Activated CD4-positive, alpha-beta T cell treated with anti-CD3 and anti-CD28 coated beads for 36 hours (primary cell): ENCODE measurements at regions not wholly inside any gene's neighbourhood (a gene's known extent, or its start where the extent isn't known, plus 50 kb on each side); places are given as distances from the start of the nearest gene placed in this dataset.

Experiments
- ATAC-seq: fragments of 200-7000 bp; cut with Tn5 transposase; one replicate; pipeline ENCODE4 v1.10.0; 2021; ENCODE audit warnings: mild to moderate bottlenecking, moderate library complexity
- CTCF ChIA-PET: fragments of 350-600 bp; sonication (Branson Sonifier 250); formaldehyde crosslinking; loops from one replicate; lab custom pipeline; 2021; ENCODE audit warnings: antibody characterized with exemption; lab: Charles Lee
- POLR2A ChIA-PET: fragments of 350-600 bp; sonication (Branson Sonifier 250); formaldehyde crosslinking; loops from one replicate; lab custom pipeline; 2021; ENCODE audit warnings: antibody characterized with exemption, inconsistent platforms; lab: Charles Lee
- DNase-seq: peaks from one replicate; pipeline ENCODE4 v3.0.0-alpha.2; 2020
- H3K27ac Mint-ChIP-seq: one replicate; pipeline ENCODE4 v1.8.0; 2021; ENCODE audit warnings: mixed read lengths
- H3K27me3 Mint-ChIP-seq: one replicate; pipeline ENCODE4 v1.8.0; 2021; ENCODE audit warnings: mixed read lengths
- H3K36me3 Mint-ChIP-seq: one replicate; pipeline ENCODE4 v1.8.0; 2021; ENCODE audit warnings: low read depth, mixed read lengths
- H3K4me1 Mint-ChIP-seq: one replicate; pipeline ENCODE4 v1.8.0; 2021; ENCODE audit warnings: mixed read lengths
- H3K4me3 Mint-ChIP-seq: one replicate; pipeline ENCODE4 v1.8.0; 2021; ENCODE audit warnings: mild to moderate bottlenecking, moderate library complexity, mixed read lengths
- H3K9me3 Mint-ChIP-seq: one replicate; pipeline ENCODE4 v1.8.0; 2021; ENCODE audit warnings: low read depth, mixed read lengths
- intact Hi-C, 2 experiments: fragments of 100-400 bp; cut with DNase I in 1 of 2; cut with micrococcal nuclease in 1 of 2; formaldehyde crosslinking; loops; one replicate each; pipeline versions ENCODE4 v1.14.2 to v1.15.1; 2022 to 2024; cut with DNase I, micrococcal nuclease

GRCh38 chr16:35352431-35352830 lies 1893.0 kb downstream of the TP53TG3F start:
- POLR2A ChIA-PET, result no interaction called here
- Mint-ChIP-seq H3K36me3 (no peaks in the 10 kb centered on the region), H3K27me3 (no peaks in the 10 kb centered on the region), H3K4me3 (no peak overlapping the region), H3K27ac (no peak overlapping the region), H3K9me3 (peaks cover 11% of the 10 kb centered on the region), H3K4me1 (no peaks in the 10 kb centered on the region)
- CTCF ChIA-PET, result no interaction called here
- intact Hi-C loops, result no loop called here
- ATAC-seq, result no peak
- DNase-seq, result no peak

GRCh38 chr16:35363510-35363909 lies 1904.1 kb downstream of the TP53TG3F start:
- ATAC-seq (no peak), DNase-seq (no peak)
- peaks cover 36% of the 10 kb centered on the region for H3K9me3 Mint-ChIP-seq
- H3K4me1 Mint-ChIP-seq, result no peaks in the 10 kb centered on the region
- ChIA-PET POLR2A (no interaction called here), CTCF (no interaction called here)
- no peak overlapping the region for H3K27ac Mint-ChIP-seq
- H3K4me3 Mint-ChIP-seq, result no peak overlapping the region
- H3K27me3 Mint-ChIP-seq, result no peaks in the 10 kb centered on the region
- no peaks in the 10 kb centered on the region for H3K36me3 Mint-ChIP-seq
- intact Hi-C loops, result no loop called here

GRCh38 chr16:35364263-35364662 lies 1904.9 kb downstream of the TP53TG3F start:
- H3K36me3 Mint-ChIP-seq, result no peaks in the 10 kb centered on the region
- no peak for ATAC-seq
- peaks cover 37% of the 10 kb centered on the region for H3K9me3 Mint-ChIP-seq
- ChIA-PET CTCF (no interaction called here), POLR2A (no interaction called here)
- no peak overlapping the region for H3K27ac Mint-ChIP-seq
- DNase-seq, result no peak
- H3K4me1 Mint-ChIP-seq, result no peaks in the 10 kb centered on the region
- no peak overlapping the region for H3K4me3 Mint-ChIP-seq
- intact Hi-C loops, result no loop called here
- H3K27me3 Mint-ChIP-seq, result no peaks in the 10 kb centered on the region

- no peaks in the 10 kb centered on the region for H3K27me3 Mint-ChIP-seq
- no peak overlapping the region for H3K27ac Mint-ChIP-seq
- CTCF ChIA-PET, result no interaction called here
- peaks cover 47% of the 10 kb centered on the region for H3K9me3 Mint-ChIP-seq
- no peak for ATAC-seq
- no peak overlapping the region for H3K4me3 Mint-ChIP-seq
- no peak for DNase-seq
- no peaks in the 10 kb centered on the region for H3K4me1 Mint-ChIP-seq
- intact Hi-C loops, result no loop called here
- POLR2A ChIA-PET, result no interaction called here
- H3K36me3 Mint-ChIP-seq, result no peaks in the 10 kb centered on the region
Measured at GRCh38 chr16:35365675-35366074, 1906.3 kb downstream of the TP53TG3F start.

- Mint-ChIP-seq H3K27ac (no peak overlapping the region), H3K4me3 (no peak overlapping the region), H3K4me1 (no peaks in the 10 kb centered on the region), H3K9me3 (peaks cover 40% of the 10 kb centered on the region), H3K27me3 (no peaks in the 10 kb centered on the region), H3K36me3 (no peaks in the 10 kb centered on the region)
- intact Hi-C loops, result no loop called here
- ChIA-PET CTCF (no interaction called here), POLR2A (no interaction called here)
- ATAC-seq (no peak), DNase-seq (no peak)
Measured at GRCh38 chr16:35370617-35371016, 1911.2 kb downstream of the TP53TG3F start.

GRCh38 chr16:35377142-35377541 lies 1917.7 kb downstream of the TP53TG3F start:
- CTCF ChIA-PET, result no interaction called here

GRCh38 chr16:35386619-35387018 lies 1927.2 kb downstream of the TP53TG3F start:
- no peaks in the 10 kb centered on the region for H3K36me3 Mint-ChIP-seq
- POLR2A ChIA-PET, result no interaction called here

More at GRCh38 chr16:35377142-35377541, 1917.7 kb downstream of the TP53TG3F start:
- H3K36me3 Mint-ChIP-seq, result no peaks in the 10 kb centered on the region
- DNase-seq (no peak), ATAC-seq (no peak)
- H3K27me3 Mint-ChIP-seq, result no peaks in the 10 kb centered on the region
- H3K4me1 Mint-ChIP-seq, result no peaks in the 10 kb centered on the region
- peaks cover 25% of the 10 kb centered on the region for H3K9me3 Mint-ChIP-seq
- no peak overlapping the region for H3K27ac Mint-ChIP-seq
- POLR2A ChIA-PET, result no interaction called here
- no peak overlapping the region for H3K4me3 Mint-ChIP-seq
- intact Hi-C loops, result no loop called here

GRCh38 chr16:35391328-35391727 lies 1931.9 kb downstream of the TP53TG3F start:
- ChIA-PET POLR2A (no interaction called here), CTCF (no interaction called here)
- Mint-ChIP-seq H3K27ac (no peak overlapping the region), H3K9me3 (peaks cover 19% of the 10 kb centered on the region), H3K4me1 (no peaks in the 10 kb centered on the region), H3K4me3 (no peak overlapping the region), H3K36me3 (no peaks in the 10 kb centered on the region), H3K27me3 (no peaks in the 10 kb centered on the region)
- ATAC-seq (no peak), DNase-seq (peak; percentile 57)
- intact Hi-C loops, result no loop called here

More at GRCh38 chr16:35386619-35387018, 1927.2 kb downstream of the TP53TG3F start:
- intact Hi-C loops, result no loop called here
- no peak for DNase-seq
- Mint-ChIP-seq H3K4me3 (no peak overlapping the region), H3K9me3 (peaks cover 18% of the 10 kb centered on the region), H3K27ac (no peak overlapping the region), H3K4me1 (no peaks in the 10 kb centered on the region), H3K27me3 (no peaks in the 10 kb centered on the region)
- no peak for ATAC-seq
- CTCF ChIA-PET, result no interaction called here

GRCh38 chr16:35398180-35398579 lies 1938.8 kb downstream of the TP53TG3F start:
- DNase-seq, result no peak
- intact Hi-C loops, result no loop called here
- no peaks in the 10 kb centered on the region for H3K27me3 Mint-ChIP-seq
- ChIA-PET POLR2A (no interaction called here), CTCF (no interaction called here)
- no peaks in the 10 kb centered on the region for H3K4me1 Mint-ChIP-seq
- no peak overlapping the region for H3K27ac Mint-ChIP-seq
- no peak overlapping the region for H3K4me3 Mint-ChIP-seq
- no peak for ATAC-seq
- H3K9me3 Mint-ChIP-seq, result peaks cover 20% of the 10 kb centered on the region
- H3K36me3 Mint-ChIP-seq, result no peaks in the 10 kb centered on the region

GRCh38 chr16:35399133-35399532 lies 1939.7 kb downstream of the TP53TG3F start:
- no peaks in the 10 kb centered on the region for H3K27me3 Mint-ChIP-seq
- no peak overlapping the region for H3K4me3 Mint-ChIP-seq
- no peaks in the 10 kb centered on the region for H3K36me3 Mint-ChIP-seq
- no peaks in the 10 kb centered on the region for H3K4me1 Mint-ChIP-seq
- ChIA-PET CTCF (no interaction called here), POLR2A (no interaction called here)
- no peak for DNase-seq
- intact Hi-C loops, result no loop called here
- H3K27ac Mint-ChIP-seq, result no peak overlapping the region
- H3K9me3 Mint-ChIP-seq, result peaks cover 19% of the 10 kb centered on the region
- ATAC-seq, result no peak

- no peaks in the 10 kb centered on the region for H3K36me3 Mint-ChIP-seq
- ATAC-seq, result no peak
- POLR2A ChIA-PET, result no interaction called here
- no peaks in the 10 kb centered on the region for H3K27me3 Mint-ChIP-seq
- H3K4me3 Mint-ChIP-seq, result no peak overlapping the region
- no peaks in the 10 kb centered on the region for H3K4me1 Mint-ChIP-seq
- peaks cover 22% of the 10 kb centered on the region for H3K9me3 Mint-ChIP-seq
- DNase-seq, result no peak
- CTCF ChIA-PET, result no interaction called here
- H3K27ac Mint-ChIP-seq, result no peak overlapping the region
- intact Hi-C loops, result no loop called here
Measured at GRCh38 chr16:35404273-35404672, 1944.9 kb downstream of the TP53TG3F start.

GRCh38 chr16:35405526-35405925 lies 1946.1 kb downstream of the TP53TG3F start:
- H3K4me3 Mint-ChIP-seq, result no peak overlapping the region
- H3K27me3 Mint-ChIP-seq, result no peaks in the 10 kb centered on the region
- no peak for ATAC-seq
- H3K4me1 Mint-ChIP-seq, result no peaks in the 10 kb centered on the region
- ChIA-PET CTCF (no interaction called here), POLR2A (no interaction called here)
- peaks cover 26% of the 10 kb centered on the region for H3K9me3 Mint-ChIP-seq
- H3K36me3 Mint-ChIP-seq, result no peaks in the 10 kb centered on the region
- H3K27ac Mint-ChIP-seq, result no peak overlapping the region
- no peak for DNase-seq
- intact Hi-C loops, result no loop called here

GRCh38 chr16:35409503-35409902 lies 1950.1 kb downstream of the TP53TG3F start:
- POLR2A ChIA-PET, result no interaction called here
- Mint-ChIP-seq H3K36me3 (no peaks in the 10 kb centered on the region), H3K27me3 (no peaks in the 10 kb centered on the region), H3K4me1 (no peaks in the 10 kb centered on the region), H3K4me3 (no peak overlapping the region), H3K27ac (no peak overlapping the region), H3K9me3 (peaks cover 25% of the 10 kb centered on the region)
- CTCF ChIA-PET, result no interaction called here
- DNase-seq, result no peak
- intact Hi-C loops, result no loop called here
- no peak for ATAC-seq
